Stimulated activated CD8-positive, alpha-beta memory T cell treated with anti-CD3 and anti-CD28 coated beads, Interleukin-12 subunit alpha, Interleukin-12 subunit beta, amount 100 ng/mL, for 4 hours (primary cell): ENCODE measurements at regions not wholly inside any gene's neighbourhood (a gene's known extent, or its start where the extent isn't known, plus 50 kb on each side); places are given as distances from the start of the nearest gene placed in this dataset.

Experiments
- DNase-seq: peaks from one replicate; pipeline ENCODE4 v3.0.0-alpha.2; 2020; ENCODE audit warnings: low read depth

GRCh38 chr20:17816804-17817587, 117.2 kb downstream of the BANF2 start:
- no peak for DNase-seq

- DNase-seq, result no peak
Measured at GRCh38 chr20:17811628-17811965, 111.8 kb downstream of the BANF2 start.

GRCh38 chr20:17810847-17811627, 111.3 kb downstream of the BANF2 start:
- DNase-seq, result no peak

GRCh38 chr20:17810062-17810631, 110.4 kb downstream of the BANF2 start:
- no peak for DNase-seq

- no peak for DNase-seq
Measured at GRCh38 chr20:17809362-17810061, 109.7 kb downstream of the BANF2 start.

GRCh38 chr20:17808782-17809181, 109.0 kb downstream of the BANF2 start:
- no peak for DNase-seq

GRCh38 chr20:17808357-17808756, 108.6 kb downstream of the BANF2 start:
- DNase-seq, result no peak

- DNase-seq, result no peak
Measured at GRCh38 chr20:17807651-17808050, 107.9 kb downstream of the BANF2 start.

- DNase-seq, result no peak
Measured at GRCh38 chr20:17806739-17807441, 107.1 kb downstream of the BANF2 start.

- DNase-seq, result no peak
Measured at GRCh38 chr20:17806107-17806506, 106.3 kb downstream of the BANF2 start.

GRCh38 chr20:17803765-17804164, 104.0 kb downstream of the BANF2 start:
- no peak for DNase-seq

GRCh38 chr20:17799575-17800227, 99.9 kb downstream of the BANF2 start:
- DNase-seq, result no peak

- DNase-seq, result no peak
Measured at GRCh38 chr20:17798601-17799000, 98.8 kb downstream of the BANF2 start.

GRCh38 chr20:17797579-17797978, 97.8 kb downstream of the BANF2 start:
- no peak for DNase-seq

GRCh38 chr20:17797161-17797560, 97.4 kb downstream of the BANF2 start:
- no peak for DNase-seq

- DNase-seq, result no peak
Measured at GRCh38 chr20:17796091-17796563, 96.4 kb downstream of the BANF2 start.

- DNase-seq, result no peak
Measured at GRCh38 chr20:17795501-17796071, 95.8 kb downstream of the BANF2 start.

GRCh38 chr20:17795003-17795402, 95.2 kb downstream of the BANF2 start:
- DNase-seq, result no peak

- DNase-seq, result no peak
Measured at GRCh38 chr20:17794400-17794799, 94.6 kb downstream of the BANF2 start.

- DNase-seq, result no peak
Measured at GRCh38 chr20:17793986-17794385, 94.2 kb downstream of the BANF2 start.

- DNase-seq, result no peak
Measured at GRCh38 chr20:17790296-17790695, 90.5 kb downstream of the BANF2 start.
